SK-N-SH (cell line): ENCODE measurements at regions not wholly inside any gene's neighbourhood (a gene's known extent, or its start where the extent isn't known, plus 50 kb on each side); places are given as distances from the start of the nearest gene placed in this dataset.
"Not testable (repeated sequence)": the region's sequence is repeated elsewhere in the genome, so short reads cannot be mapped to it uniquely, and the experiment has no call there.

Experiments
- CTCF ChIA-PET: fragments of 300-600, 350-600 bp; formaldehyde crosslinking; extraction: SDS; loops from one replicate; lab custom pipeline; 2021; lab: Yijun Ruan, JAX
- POLR2A ChIA-PET: fragments of 350-600 bp; sonication (Branson Sonifier 250); formaldehyde crosslinking; extraction: SDS; loops from one replicate; lab custom pipeline; 2020; ENCODE audit warnings: antibody characterized with exemption, inconsistent platforms; lab: Yijun Ruan, JAX
- DNase-seq: peaks from one replicate; pipeline ENCODE4 v3.0.0; 2012
- H2AFZ ChIP-seq: fragments of 200-600 bp; sonication (generic); 2 replicates; pipeline ENCODE4 v1.8.1; 2016; ENCODE audit warnings: antibody characterized with exemption, mild to moderate bottlenecking, low read depth
- H3F3A ChIP-seq: fragments of 200-600 bp; sonication (generic); replicated peaks from 2 replicates; pipeline ENCODE3; 2016; ENCODE audit warnings: antibody characterized with exemption, mild to moderate bottlenecking; ENCODE audit not compliant: insufficient read depth
- H3K27ac ChIP-seq, 2 experiments: fragments of 200-500 bp in 1 of 2; fragments of 200-600 bp in 1 of 2; sonication (Bioruptor generic) in 1 of 2; sonication (generic), shearing (Covaris generic) in 1 of 2; 2 replicates each; pipeline versions ENCODE4 v1.5.1 to v1.6.1; 2014 to 2016; ENCODE audit warnings: low read depth in 2 of 2, inconsistent platforms in 1 of 2, low read length in 1 of 2, mild to moderate bottlenecking in 1 of 2, mixed read lengths in 1 of 2
- H3K27me3 ChIP-seq: fragments of 200-600 bp; sonication (generic), shearing (Covaris generic); 2 replicates; pipeline ENCODE4 v1.6.1; 2016; ENCODE audit warnings: mixed run types; ENCODE audit not compliant: insufficient read depth
- H3K36me3 ChIP-seq, 2 experiments: fragments of 200-500 bp in 1 of 2; fragments of 200-600 bp in 1 of 2; sonication (Bioruptor generic) in 1 of 2; sonication (generic) in 1 of 2; replicated peaks in 1 of 2; 2 replicates each; pipeline versions ENCODE3 to v1.5.1; 2014 to 2016; ENCODE audit warnings: low read length in 1 of 2, mild to moderate bottlenecking in 1 of 2; ENCODE audit not compliant: insufficient read depth in 2 of 2, control insufficient read depth in 1 of 2
- H3K4me1 ChIP-seq, 2 experiments: fragments of 200-500 bp in 1 of 2; fragments of 200-600 bp in 1 of 2; sonication (Bioruptor generic) in 1 of 2; sonication (generic), shearing (Covaris generic) in 1 of 2; 2 replicates each; pipeline versions ENCODE4 v1.5.1 to v1.6.1; 2014 to 2016; ENCODE audit warnings: low read depth in 1 of 2, low read length in 1 of 2, mixed run types in 1 of 2; ENCODE audit not compliant: insufficient read depth in 2 of 2, control insufficient read depth in 1 of 2
- H3K4me2 ChIP-seq: fragments of 200-600 bp; sonication (generic), shearing (Covaris generic); 2 replicates; pipeline ENCODE4 v1.6.1; 2017; ENCODE audit warnings: mixed run types
- H3K4me3 ChIP-seq, 2 experiments: fragments of 200-500 bp in 1 of 2; fragments of 200-600 bp in 1 of 2; sonication (Bioruptor generic) in 1 of 2; sonication (generic), shearing (Covaris generic) in 1 of 2; 2 replicates each; pipeline versions ENCODE4 v1.5.1 to v1.8.1; 2014 to 2016; ENCODE audit warnings: low read depth in 2 of 2, inconsistent platforms in 1 of 2, low read length in 1 of 2, mild to moderate bottlenecking in 1 of 2, mixed read lengths in 1 of 2, moderate library complexity in 1 of 2
- H3K79me2 ChIP-seq: fragments of 200-600 bp; sonication (generic); 2 replicates; pipeline ENCODE4 v1.8.1; 2017; ENCODE audit warnings: mild to moderate bottlenecking; ENCODE audit not compliant: insufficient read depth
- H3K9ac ChIP-seq: fragments of 200-600 bp; sonication (generic); 2 replicates; pipeline ENCODE4 v1.6.1; 2017; ENCODE audit warnings: mixed run types
- H3K9me2 ChIP-seq: fragments of 200-600 bp; sonication (generic); 2 replicates; pipeline ENCODE4 v1.6.1; 2017; ENCODE audit warnings: mixed run types
- H3K9me3 ChIP-seq: fragments of 200-600 bp; sonication (generic); 2 replicates; pipeline ENCODE4 v1.6.1; 2017; ENCODE audit warnings: mixed run types, mild to moderate bottlenecking, moderate library complexity
- H4K20me1 ChIP-seq: fragments of 200-600 bp; sonication (generic); 2 replicates; pipeline ENCODE4 v1.6.1; 2017; ENCODE audit warnings: mild to moderate bottlenecking, mixed run types; ENCODE audit not compliant: insufficient read depth
- EZH2phosphoT487 ChIP-seq: fragments of 200-600 bp; sonication (generic); IDR thresholded peaks from 2 replicates; pipeline ENCODE4 v1.6.1; 2017; ENCODE audit warnings: low read depth, mixed run types, mild to moderate bottlenecking, antibody characterized with exemption, moderate library complexity, borderline replicate concordance
- FOXJ3 ChIP-seq: sonication (generic); formaldehyde crosslinking; IDR thresholded peaks from 2 replicates; pipeline ENCODE4 v1.5.1; 2020; ENCODE audit warnings: mild to moderate bottlenecking, missing genetic modification reagents
- GABPA ChIP-seq: IDR thresholded peaks from 2 replicates; pipeline ENCODE4 v1.4.0; 2012; ENCODE audit warnings: low read depth, mild to moderate bottlenecking
- GATA2 ChIP-seq: sonication (generic); formaldehyde crosslinking; IDR thresholded peaks from 2 replicates; pipeline ENCODE4 v1.5.0; 2020; ENCODE audit warnings: mild to moderate bottlenecking, missing genetic modification reagents
- IRF3 ChIP-seq: fragments of 150-350 bp; IDR thresholded peaks from 2 replicates; pipeline ENCODE4 v1.6.1; 2016; ENCODE audit warnings: mild to moderate bottlenecking, low read depth, low read length
- NRF1 ChIP-seq: IDR thresholded peaks from 2 replicates; pipeline ENCODE4 v1.6.1; 2012; ENCODE audit warnings: low read depth, mild to moderate bottlenecking, low read length
- POLR2AphosphoS5 ChIP-seq: IDR thresholded peaks from 2 replicates; pipeline ENCODE4 v1.6.1; 2012; ENCODE audit warnings: low read depth, low read length
- RAD21 ChIP-seq: IDR thresholded peaks from 2 replicates; pipeline ENCODE4 v1.6.1; 2012; ENCODE audit warnings: mild to moderate bottlenecking, low read length
- REST ChIP-seq: IDR thresholded peaks from 2 replicates; pipeline ENCODE4 v1.6.1; 2012; ENCODE audit warnings: mild to moderate bottlenecking, low read depth, low read length, moderate library complexity
- SIN3A ChIP-seq: IDR thresholded peaks from 2 replicates; pipeline ENCODE4 v1.6.1; 2012; ENCODE audit warnings: low read depth, mild to moderate bottlenecking, low read length, moderate library complexity, borderline replicate concordance
- TCF12 ChIP-seq: IDR thresholded peaks from 2 replicates; pipeline ENCODE4 v1.4.0; 2012
- TEAD4 ChIP-seq: IDR thresholded peaks from 2 replicates; pipeline ENCODE4 v1.4.0; 2012; ENCODE audit warnings: mild to moderate bottlenecking, borderline replicate concordance; ENCODE audit not compliant: insufficient read depth
- USF1 ChIP-seq: IDR thresholded peaks from 2 replicates; pipeline ENCODE4 v1.4.0; 2012; ENCODE audit warnings: low read depth, borderline replicate concordance
- USF2 ChIP-seq: fragments of 150-350 bp; IDR thresholded peaks from 2 replicates; pipeline ENCODE4 v1.6.1; 2017; ENCODE audit warnings: antibody characterized with exemption, low read length, low read depth, borderline replicate concordance
- ZBTB33 ChIP-seq: IDR thresholded peaks from 2 replicates; pipeline ENCODE4 v1.4.0; 2012; ENCODE audit warnings: low read depth, borderline replicate concordance
- WGBS: methylation state at CpG from one replicate; pipeline ENCODE4 v1.1.6; 2017; ENCODE audit warnings: low lambda C conversion rate; 5-methylcytosine and 5-hydroxymethylcytosine counted together

GRCh38 chr5:92631237-92631701, 949.8 kb downstream of the NR2F1-AS1 start:
- POLR2A ChIA-PET, H3K9ac ChIP-seq, H3K36me3 ChIP-seq, H3K9me2 ChIP-seq, DNase-seq, H2AFZ ChIP-seq, H3F3A ChIP-seq, H3K4me1 ChIP-seq, H3K4me3 ChIP-seq, H3K9me3 ChIP-seq, H3K27ac ChIP-seq, H3K79me2 ChIP-seq, H4K20me1 ChIP-seq, H3K27me3 ChIP-seq, H3K4me2 ChIP-seq: not testable (repeated sequence)
- CTCF ChIA-PET: interaction anchor here (0.7 kb wide), 1 partner anchor 976 kb away, joined by 3 read pairs; no protein-coding TSS in a partner anchor
- WGBS: 88% methylated on average over 8 of the region's 37 CpGs

- Histone ChIP-seq H3K9me2 (no peaks in the 10 kb centered on the region), H3K4me2 (no peak overlapping the region), H2AFZ (no peak overlapping the region), H3K4me3 (no peak overlapping the region), H3K36me3 (no peaks in the 10 kb centered on the region), H3K9ac (no peak overlapping the region), H3K27me3 (no peaks in the 10 kb centered on the region), H3K79me2 (no peaks in the 10 kb centered on the region), H3K9me3 (peaks cover 7% of the 10 kb centered on the region), H3K27ac (no peak overlapping the region), H3K4me1 (no peaks in the 10 kb centered on the region; a peak in 1 of 4 replicates), H3F3A (no peaks in the 10 kb centered on the region), H4K20me1 (no peaks in the 10 kb centered on the region)
- POLR2A ChIA-PET: no interaction called here
- WGBS: 62% methylated on average over 1 of the region's 1 CpG
- no peak for DNase-seq
- CTCF ChIA-PET: no interaction called here
- TF ChIP-seq RAD21 (no peak), TCF12 (no peak), POLR2AphosphoS5 (no peak), USF2 (no peak), GABPA (no peak), IRF3 (no peak), SIN3A (no peak), REST (no peak), ZBTB33 (no peak), TEAD4 (no peak), USF1 (no peak), NRF1 (no peak), EZH2phosphoT487 (no peak), FOXJ3 (CRISPR knock-in tag) (no peak), GATA2 (CRISPR knock-in tag) (no peak)
Observed at GRCh38 chr5:92629574-92629973, 951.4 kb downstream of the NR2F1-AS1 start.
